ENCODE measurements at regions not wholly inside any gene's neighbourhood (a gene's known extent, or its start where the extent isn't known, plus 50 kb on each side); places are given as distances from the start of the nearest gene placed in this dataset.

- H3K4me2 ChIP-seq (replicated peaks; ENCODE audit: extremely low read depth, low read length, poor library complexity, severe bottlenecking): no peak overlapping the region
- H3K36me3 Mint-ChIP-seq: peaks cover 0 to 3% of the 10 kb centered on the region in 2 donors
- intact Hi-C loops (cut with micrococcal nuclease): loop anchor here (10.0 kb wide), 2 partner anchors 698 to 928 kb away; partner anchors contain the start of gene CHST13 (in 2 of the 2)
- no peak overlapping the region for H3K9ac ChIP-seq (ENCODE audit: insufficient read depth, low read length, poor library complexity, severe bottlenecking)
- no peak overlapping the region for H3K4me3 Mint-ChIP-seq
- DNase-seq: no peak
- no peak overlapping the region for H3K27ac ChIP-seq (ENCODE audit: low read depth in 1 of 2, low read length in 2 of 2)
- no peaks in the 10 kb centered on the region for H3K79me2 ChIP-seq (ENCODE audit: insufficient read depth, low read length)
- no peak for TF ChIP-seq CTCF (IDR thresholded peaks at IDR 0.05)
- H3K9me3 Mint-ChIP-seq: peaks cover 0 to 3% (median 0%) of the 10 kb centered on the region in 7 donors
- no peak overlapping the region for H3K4me3 ChIP-seq (replicated peaks in 1 of 3; ENCODE audit: low read depth in 2 of 3, low read length in 3 of 3)
- H3K4me1 Mint-ChIP-seq: peaks cover 4% of the 10 kb centered on the region
- H3K27ac Mint-ChIP-seq: no peak overlapping the region
- H4K20me1 ChIP-seq (ENCODE audit: insufficient read depth, low read length): no peaks in the 10 kb centered on the region
- H3K36me3 ChIP-seq (replicated peaks in 1 of 2; ENCODE audit: control insufficient read depth in 1 of 2, insufficient read depth in 2 of 2, low read length in 2 of 2): no peaks in the 10 kb centered on the region
- whole genome bisulfite sequencing (ENCODE audit: insufficient coverage): 95% methylated on average over 6 of the region's 7 CpGs
- peaks cover 28 to 46% (median 45%) of the 10 kb centered on the region in 3 donors for H3K27me3 Mint-ChIP-seq (ENCODE audit: low read depth in 3 of 3)
- peaks cover 20 to 31% of the 10 kb centered on the region in 2 donors for H3K27me3 ChIP-seq (ENCODE audit: control insufficient read depth in 2 of 2, insufficient read depth in 2 of 2, low read length in 2 of 2)
- peaks cover 0 to 6% of the 10 kb centered on the region in 2 donors for H3K4me1 ChIP-seq (ENCODE audit: control insufficient read depth in 1 of 2, insufficient read depth in 2 of 2, low read length in 2 of 2)
- H2AFZ ChIP-seq (ENCODE audit: insufficient read depth, low read depth, low read length, poor library complexity, severe bottlenecking): no peak overlapping the region
- H3K9me3 ChIP-seq (replicated peaks in 1 of 2; ENCODE audit: control insufficient read depth in 1 of 2, insufficient read depth in 1 of 2, low read length in 2 of 2): peaks cover 3 to 17% of the 10 kb centered on the region in 2 donors
Observed at GRCh38 chr3:127452321-127452821, 138.2 kb downstream of the TPRA1 start.

- Histone ChIP-seq H3K27ac (ENCODE audit: low read depth in 1 of 2, low read length in 2 of 2) (no peak overlapping the region), H3K79me2 (ENCODE audit: insufficient read depth, low read length) (no peaks in the 10 kb centered on the region), H2AFZ (ENCODE audit: insufficient read depth, low read depth, low read length, poor library complexity, severe bottlenecking) (no peak overlapping the region), H3K4me2 (replicated peaks; ENCODE audit: extremely low read depth, low read length, poor library complexity, severe bottlenecking) (no peak overlapping the region), H3K9ac (ENCODE audit: insufficient read depth, low read length, poor library complexity, severe bottlenecking) (no peak overlapping the region), H3K36me3 (replicated peaks in 1 of 2; ENCODE audit: control insufficient read depth in 1 of 2, insufficient read depth in 2 of 2, low read length in 2 of 2) (no peaks in the 10 kb centered on the region), H3K4me3 (replicated peaks in 1 of 3; ENCODE audit: low read depth in 2 of 3, low read length in 3 of 3) (no peak overlapping the region), H3K27me3 (ENCODE audit: control insufficient read depth in 2 of 2, insufficient read depth in 2 of 2, low read length in 2 of 2) (peaks cover 9 to 21% of the 10 kb centered on the region in 2 donors), H3K9me3 (replicated peaks in 1 of 2; ENCODE audit: control insufficient read depth in 1 of 2, insufficient read depth in 1 of 2, low read length in 2 of 2) (peaks cover 3 to 8% of the 10 kb centered on the region in 2 donors), H4K20me1 (ENCODE audit: insufficient read depth, low read length) (no peaks in the 10 kb centered on the region), H3K4me1 (ENCODE audit: control insufficient read depth in 1 of 2, insufficient read depth in 2 of 2, low read length in 2 of 2) (peaks cover 0 to 6% of the 10 kb centered on the region in 2 donors)
- WGBS (ENCODE audit: insufficient coverage): 96% methylated on average over 3 of the region's 4 CpGs
- DNase-seq: no peak
- H3K36me3 Mint-ChIP-seq: peaks cover 0 to 3% of the 10 kb centered on the region in 2 donors
- intact Hi-C loops (cut with micrococcal nuclease): loop anchor here (10.0 kb wide), 2 partner anchors 697 to 927 kb away; partner anchors contain the start of gene CHST13 (in 2 of the 2)
- no peak overlapping the region for H3K27ac Mint-ChIP-seq
- H3K9me3 Mint-ChIP-seq: peaks cover 0 to 3% (median 0%) of the 10 kb centered on the region in 7 donors
- peaks cover 4% of the 10 kb centered on the region for H3K4me1 Mint-ChIP-seq
- H3K27me3 Mint-ChIP-seq (ENCODE audit: low read depth in 3 of 3): peaks cover 18 to 38% (median 36%) of the 10 kb centered on the region in 3 donors
- no peak for TF ChIP-seq CTCF (IDR thresholded peaks at IDR 0.05)
- no peak overlapping the region for H3K4me3 Mint-ChIP-seq
Observed at GRCh38 chr3:127451321-127451720, 139.2 kb downstream of the TPRA1 start.
